ENCODE measurements at regions not wholly inside any gene's neighbourhood (a gene's known extent, or its start where the extent isn't known, plus 50 kb on each side); places are given as distances from the start of the nearest gene placed in this dataset.

DNA sequence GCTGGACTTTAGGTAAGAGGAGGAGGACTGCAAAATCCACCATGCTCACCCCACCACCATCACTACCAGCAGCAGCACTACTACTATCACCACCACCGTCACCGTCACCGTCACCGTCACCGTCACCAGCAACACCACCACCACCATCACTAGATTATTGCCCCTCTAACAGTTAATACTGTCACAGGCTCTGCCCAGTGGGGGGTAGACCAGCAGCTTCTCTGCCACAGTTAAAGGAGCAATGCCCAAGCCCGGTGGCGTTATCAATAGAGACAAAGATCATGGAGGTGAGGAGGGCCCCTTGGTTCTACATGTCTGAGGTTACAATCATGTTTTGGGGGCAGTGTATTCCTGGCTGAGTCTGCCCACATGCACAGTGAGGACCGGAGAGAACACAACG is 184.4 kb upstream of the DYNLRB2 start:
- DNase-seq (ENCODE audit: low read depth), result no peak

DNA sequence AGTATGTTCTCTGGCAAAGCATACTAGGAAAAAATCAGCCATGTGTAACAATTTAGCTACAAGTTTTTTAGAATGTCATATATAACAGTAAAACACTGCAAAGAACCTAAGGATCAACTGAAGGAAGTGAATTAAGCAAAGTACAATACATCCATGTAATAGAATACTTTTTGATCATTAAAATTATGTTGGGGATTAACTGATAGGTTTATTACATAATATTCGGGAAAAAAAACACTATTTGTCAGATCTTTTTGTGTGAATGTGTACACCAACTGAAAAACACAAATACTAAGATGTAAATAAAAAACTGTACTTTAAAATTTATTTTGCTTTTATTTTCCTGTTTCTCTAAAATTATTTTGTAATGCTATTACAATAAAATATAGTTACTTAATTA is 185.5 kb upstream of the DYNLRB2 start:
- no peak for DNase-seq (ENCODE audit: low read depth)

GRCh38 chr16:80350061-80350460 is 190.7 kb upstream of the DYNLRB2 start:
- no peak for DNase-seq (ENCODE audit: low read depth)

- no peak for DNase-seq (ENCODE audit: low read depth)
Measured at GRCh38 chr16:80347900-80348299, 192.9 kb upstream of the DYNLRB2 start.

GRCh38 chr16:80347002-80347401 is 193.8 kb upstream of the DYNLRB2 start:
- DNase-seq (ENCODE audit: low read depth), result no peak

DNA sequence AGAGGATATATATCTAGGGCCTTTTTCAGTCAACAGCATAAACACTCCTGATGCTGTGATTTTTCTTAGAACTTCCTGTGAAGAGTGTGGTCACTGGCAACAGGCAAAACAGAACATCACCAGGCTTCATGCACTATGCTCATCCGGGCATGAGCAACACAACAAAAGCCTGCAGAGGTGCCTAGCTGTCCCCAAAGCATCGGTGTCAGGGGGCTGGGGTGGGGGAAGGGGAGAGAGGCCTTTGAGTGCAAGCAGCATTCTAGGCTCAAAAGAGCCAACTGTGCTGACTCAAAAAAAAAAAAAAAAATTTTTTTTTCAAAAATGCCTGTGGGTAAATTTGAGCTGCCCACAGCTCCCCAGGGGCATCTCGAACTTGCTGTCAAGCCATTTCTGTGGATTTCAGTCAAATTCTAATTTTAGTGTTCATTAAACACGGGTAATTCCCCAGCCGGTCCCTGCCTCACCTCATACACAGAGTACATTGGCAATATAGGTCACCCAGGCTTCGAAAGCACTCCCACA is 194.6 kb upstream of the DYNLRB2 start:
- DNase-seq (ENCODE audit: low read depth), result no peak

DNA sequence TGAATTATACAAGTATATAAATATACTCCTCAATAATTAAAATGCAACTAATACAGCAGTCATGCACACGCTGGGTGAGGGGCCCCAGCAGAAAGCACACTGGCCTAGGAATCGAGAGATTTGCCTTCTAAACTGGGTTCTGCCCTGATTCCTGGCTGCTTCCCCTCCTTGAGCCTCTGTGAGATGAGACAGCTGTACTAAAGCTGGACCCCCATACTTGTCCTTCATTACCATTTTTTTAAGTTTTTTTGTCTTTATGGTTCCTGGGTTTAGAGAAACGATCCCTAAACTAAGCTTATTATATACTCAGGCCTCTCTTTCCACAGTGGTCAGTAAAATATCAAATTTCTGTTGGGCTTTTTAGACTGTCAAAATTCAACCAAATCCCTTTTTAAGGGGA is 195.1 kb upstream of the DYNLRB2 start:
- no peak for DNase-seq (ENCODE audit: low read depth)

GRCh38 chr16:80344570-80344969 is 196.2 kb upstream of the DYNLRB2 start:
- DNase-seq (ENCODE audit: low read depth), result no peak

DNA sequence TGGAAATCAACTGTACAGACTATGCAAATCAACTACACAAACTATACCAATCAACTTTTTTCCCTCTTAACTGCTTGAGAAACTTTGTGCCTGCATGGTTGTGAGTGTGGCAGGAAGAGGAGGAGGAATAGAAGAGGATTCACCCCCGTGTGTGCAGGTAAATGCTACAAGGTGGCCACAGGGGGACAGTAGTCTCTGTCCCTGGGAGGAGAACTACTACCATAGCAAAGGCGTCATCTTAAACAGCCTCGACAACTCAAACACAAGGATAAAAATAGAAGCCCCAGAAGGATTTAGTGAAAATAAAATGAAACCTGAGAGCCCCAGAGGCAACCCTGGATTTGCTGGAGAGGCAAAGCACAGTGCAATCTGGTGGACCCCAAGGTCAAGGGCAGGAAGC is 199.5 kb upstream of the DYNLRB2 start:
- no peak for DNase-seq (ENCODE audit: low read depth)

DNA sequence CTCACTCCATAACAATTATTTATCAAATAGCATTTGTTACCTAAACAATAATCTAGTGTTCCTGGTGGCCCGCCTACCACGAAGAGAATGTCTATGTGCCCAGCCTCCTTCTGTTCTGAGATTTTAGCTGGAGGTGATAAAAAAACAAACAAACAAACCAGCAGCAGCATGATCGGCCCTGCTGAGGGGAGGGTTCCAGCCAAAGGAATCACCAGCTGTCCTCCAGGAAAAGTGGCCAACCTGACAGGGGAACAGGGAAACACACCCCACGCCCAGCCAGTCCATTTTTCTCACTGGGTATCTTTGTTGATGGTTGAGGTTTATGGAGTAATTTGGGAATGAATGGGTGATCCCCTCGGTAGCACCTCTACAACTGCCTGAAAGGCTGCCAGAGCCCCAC is 203.0 kb upstream of the DYNLRB2 start:
- DNase-seq (ENCODE audit: low read depth), result no peak

- no peak for DNase-seq (ENCODE audit: low read depth)
Measured at GRCh38 chr16:80330803-80331202, 210.0 kb upstream of the DYNLRB2 start.

- DNase-seq (ENCODE audit: low read depth), result no peak
Measured at GRCh38 chr16:80330150-80330549, 210.6 kb upstream of the DYNLRB2 start.

DNA sequence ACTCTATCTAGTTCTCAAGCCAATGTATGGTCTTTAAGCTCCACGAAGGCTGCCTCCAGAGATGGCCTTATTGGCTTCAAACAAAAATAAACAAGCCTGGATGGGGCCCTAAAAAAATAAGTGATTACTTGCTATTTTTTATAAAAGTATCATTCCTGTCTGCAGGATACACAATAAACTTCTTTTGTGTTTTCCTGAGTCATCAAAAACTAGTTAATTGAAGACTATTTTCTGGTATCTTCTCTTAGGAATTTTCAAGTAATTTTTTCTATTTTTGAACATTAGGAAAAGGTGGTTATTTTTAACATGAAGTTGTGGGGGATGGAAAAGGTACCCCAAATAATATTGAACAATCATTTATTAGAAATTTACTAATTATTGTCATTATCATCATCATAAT is 213.1 kb upstream of the DYNLRB2 start:
- no peak for DNase-seq (ENCODE audit: low read depth)

- DNase-seq (ENCODE audit: low read depth), result no peak
Measured at GRCh38 chr16:80324371-80324770, 216.4 kb upstream of the DYNLRB2 start.

DNA sequence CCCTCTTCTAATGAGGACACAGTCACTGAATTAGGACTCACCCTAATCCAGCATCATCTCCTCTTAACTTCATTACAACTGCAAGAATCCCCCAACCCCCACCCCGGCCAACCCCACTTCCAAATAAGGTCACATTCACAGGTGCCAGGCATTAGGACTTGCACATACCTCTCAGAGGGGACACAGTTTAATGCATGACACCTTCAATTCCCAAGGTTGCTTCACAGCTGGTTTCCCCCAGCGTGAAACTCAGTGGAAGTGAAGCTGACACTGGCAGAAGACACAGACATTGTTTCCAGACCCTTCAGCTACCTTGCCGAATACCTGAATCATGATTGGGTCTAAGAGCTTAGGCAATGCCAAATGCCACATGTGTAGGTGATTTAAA is 217.0 kb upstream of the DYNLRB2 start:
- no peak for DNase-seq (ENCODE audit: low read depth)

GRCh38 chr16:80323187-80323807 is 217.5 kb upstream of the DYNLRB2 start:
- DNase-seq (ENCODE audit: low read depth), result no peak

- DNase-seq (ENCODE audit: low read depth), result no peak
Measured at GRCh38 chr16:80319181-80319580, 221.6 kb upstream of the DYNLRB2 start.

GRCh38 chr16:80318107-80318506 is 222.7 kb upstream of the DYNLRB2 start:
- no peak for DNase-seq (ENCODE audit: low read depth)

GRCh38 chr16:80317599-80318037 is 223.2 kb upstream of the DYNLRB2 start:
- no peak for DNase-seq (ENCODE audit: low read depth)

- DNase-seq (ENCODE audit: low read depth), result no peak
Measured at GRCh38 chr16:80317116-80317515, 223.7 kb upstream of the DYNLRB2 start.

- no peak for DNase-seq (ENCODE audit: low read depth)
Measured at GRCh38 chr16:80314042-80314441, 226.8 kb upstream of the DYNLRB2 start.

- DNase-seq (ENCODE audit: low read depth), result no peak
Measured at GRCh38 chr16:80309178-80309577, 231.6 kb upstream of the DYNLRB2 start.

GRCh38 chr16:80305410-80305809 is 235.4 kb upstream of the DYNLRB2 start:
- DNase-seq (ENCODE audit: low read depth), result no peak

GRCh38 chr16:80303691-80304090 is 237.1 kb upstream of the DYNLRB2 start:
- no peak for DNase-seq (ENCODE audit: low read depth)

All from activated T-helper 9 cell treated with anti-CD3 and anti-CD28 coated beads, Interleukin-2, amount 50 U/mL, for 16 hours (primary cell).